IPS DF 19.7 (cell line): ENCODE measurements at regions not wholly inside any gene's neighbourhood (a gene's known extent, or its start where the extent isn't known, plus 50 kb on each side); places are given as distances from the start of the nearest gene placed in this dataset.
"Not testable (repeated sequence)": the region's sequence is repeated elsewhere in the genome, so short reads cannot be mapped to it uniquely, and the experiment has no call there.

Experiments used
- DNase-seq: peaks from one replicate; pipeline ENCODE4 v3.0.0-alpha.2; 2013; ENCODE audit warnings: low read depth, low spot score

- no peak for DNase-seq
Observed at GRCh38 chr18:43797347-43797746, 520.1 kb upstream of the SYT4 start.

GRCh38 chr18:43800584-43800983 lies 523.3 kb upstream of the SYT4 start:
- DNase-seq = no peak

GRCh38 chr18:43805646-43806194 lies 528.4 kb upstream of the SYT4 start:
- DNase-seq = no peak

GRCh38 chr18:43812627-43813026 lies 535.3 kb upstream of the SYT4 start:
- no peak for DNase-seq

GRCh38 chr18:43819397-43819796 lies 542.1 kb upstream of the SYT4 start:
- DNase-seq = no peak

- DNase-seq = no peak
Observed at GRCh38 chr18:43819873-43820272, 542.6 kb upstream of the SYT4 start.

- DNase-seq = no peak
Observed at GRCh38 chr18:43825768-43826167, 548.5 kb upstream of the SYT4 start.

- no peak for DNase-seq
Observed at GRCh38 chr18:43826215-43826614, 548.9 kb upstream of the SYT4 start.

- no peak for DNase-seq
Observed at GRCh38 chr18:43827311-43827710, 550.0 kb upstream of the SYT4 start.

GRCh38 chr18:43830303-43830702 lies 553.0 kb upstream of the SYT4 start:
- DNase-seq = no peak

GRCh38 chr18:43830947-43831346 lies 553.7 kb upstream of the SYT4 start:
- no peak for DNase-seq

GRCh38 chr18:43846299-43846698 lies 569.0 kb upstream of the SYT4 start:
- DNase-seq = no peak

GRCh38 chr18:43847164-43848091 lies 570.1 kb upstream of the SYT4 start:
- no peak for DNase-seq

GRCh38 chr18:43849831-43850230 lies 572.5 kb upstream of the SYT4 start:
- not testable (repeated sequence) for DNase-seq

GRCh38 chr18:43855376-43855775 lies 578.1 kb upstream of the SYT4 start:
- DNase-seq = no peak

- no peak for DNase-seq
Observed at GRCh38 chr18:43863180-43863579, 585.9 kb upstream of the SYT4 start.

- DNase-seq = no peak
Observed at GRCh38 chr18:43866696-43867095, 589.4 kb upstream of the SYT4 start.

- no peak for DNase-seq
Observed at GRCh38 chr18:43868497-43868995, 591.3 kb upstream of the SYT4 start.

GRCh38 chr18:43869451-43870008 lies 592.2 kb upstream of the SYT4 start:
- no peak for DNase-seq

- DNase-seq = no peak
Observed at GRCh38 chr18:43870626-43871025, 593.3 kb upstream of the SYT4 start.

GRCh38 chr18:43875511-43875910 lies 598.2 kb upstream of the SYT4 start:
- no peak for DNase-seq

GRCh38 chr18:43876286-43876685 lies 599.0 kb upstream of the SYT4 start:
- DNase-seq = no peak

- DNase-seq = no peak
Observed at GRCh38 chr18:43876748-43877147, 599.5 kb upstream of the SYT4 start.
